HepG2 (cell line): ENCODE measurements at regions not wholly inside any gene's neighbourhood (a gene's known extent, or its start where the extent isn't known, plus 50 kb on each side); places are given as distances from the start of the nearest gene placed in this dataset.

ENCODE experiments used
- ZBTB21 ChIP-seq: sonication (generic); formaldehyde crosslinking; IDR thresholded peaks from 2 replicates; pipeline ENCODE4 v1.4.0; 2020; ENCODE audit warnings: missing genetic modification reagents
- ZNF674 ChIP-seq: sonication (generic); formaldehyde crosslinking; IDR thresholded peaks from 2 replicates; pipeline ENCODE4 v1.5.0; 2020; ENCODE audit warnings: low read depth, mild to moderate bottlenecking, missing genetic modification reagents
- ZNF776 ChIP-seq: sonication (generic); formaldehyde crosslinking; IDR thresholded peaks from 2 replicates; pipeline ENCODE4 v1.4.0; 2020; ENCODE audit warnings: mild to moderate bottlenecking, missing genetic modification reagents
- TF ChIP-seq, protein P1 (sequence below): IDR thresholded peaks from 2 replicates; pipeline ENCODE4 v1.6.1; 2016
- TF ChIP-seq, protein P2 (sequence below): sonication (generic); formaldehyde crosslinking; IDR thresholded peaks from 2 replicates; pipeline ENCODE4 v1.4.0; 2020; ENCODE audit warnings: missing genetic modification reagents
- TF ChIP-seq, protein P3 (sequence below): sonication (generic); formaldehyde crosslinking; IDR thresholded peaks from 2 replicates; pipeline ENCODE4 v1.5.0; 2020; ENCODE audit warnings: mild to moderate bottlenecking, missing genetic modification reagents, moderate library complexity

DNA sequence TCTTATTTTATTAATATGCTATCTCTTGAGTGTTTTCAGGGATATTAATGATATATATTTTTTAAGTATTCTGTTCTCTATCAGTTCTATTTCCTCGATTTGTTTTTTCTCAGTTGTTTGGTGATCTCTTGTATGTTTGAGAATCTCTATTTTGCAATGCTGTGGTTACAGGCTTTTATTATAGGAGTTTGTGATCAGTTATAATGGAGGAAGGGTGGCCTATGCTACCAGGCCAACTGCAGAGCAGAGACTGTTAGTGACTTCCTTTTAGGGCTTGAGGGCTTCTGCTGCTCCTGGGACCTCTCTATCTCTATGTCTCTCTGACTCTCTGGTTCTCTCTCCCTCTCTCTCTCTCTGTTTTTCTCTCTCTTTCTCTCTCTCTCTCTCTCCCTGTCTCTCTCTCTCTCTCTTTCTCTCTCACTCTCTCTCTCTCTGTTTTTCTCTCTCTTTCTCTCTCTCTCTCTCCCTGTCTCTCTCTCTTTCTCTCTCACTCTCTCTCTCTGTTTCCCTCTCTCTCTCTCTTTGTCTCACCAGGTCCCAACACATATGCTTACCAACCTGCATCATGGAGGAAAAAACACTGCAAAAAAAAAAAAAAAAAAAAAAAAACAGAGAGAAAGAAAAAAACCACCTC is 69.4 kb upstream of the CAV2 start:
- TF ChIP-seq, protein P1, sequence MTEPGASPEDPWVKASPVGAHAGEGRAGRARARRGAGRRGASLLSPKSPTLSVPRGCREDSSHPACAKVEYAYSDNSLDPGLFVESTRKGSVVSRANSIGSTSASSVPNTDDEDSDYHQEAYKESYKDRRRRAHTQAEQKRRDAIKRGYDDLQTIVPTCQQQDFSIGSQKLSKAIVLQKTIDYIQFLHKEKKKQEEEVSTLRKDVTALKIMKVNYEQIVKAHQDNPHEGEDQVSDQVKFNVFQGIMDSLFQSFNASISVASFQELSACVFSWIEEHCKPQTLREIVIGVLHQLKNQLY (CRISPR knock-in tag) = no peak
- TF ChIP-seq ZNF674 (CRISPR knock-in tag) (no peak), ZBTB21 (no peak), ZNF776 (no peak)
- TF ChIP-seq, protein P2, sequence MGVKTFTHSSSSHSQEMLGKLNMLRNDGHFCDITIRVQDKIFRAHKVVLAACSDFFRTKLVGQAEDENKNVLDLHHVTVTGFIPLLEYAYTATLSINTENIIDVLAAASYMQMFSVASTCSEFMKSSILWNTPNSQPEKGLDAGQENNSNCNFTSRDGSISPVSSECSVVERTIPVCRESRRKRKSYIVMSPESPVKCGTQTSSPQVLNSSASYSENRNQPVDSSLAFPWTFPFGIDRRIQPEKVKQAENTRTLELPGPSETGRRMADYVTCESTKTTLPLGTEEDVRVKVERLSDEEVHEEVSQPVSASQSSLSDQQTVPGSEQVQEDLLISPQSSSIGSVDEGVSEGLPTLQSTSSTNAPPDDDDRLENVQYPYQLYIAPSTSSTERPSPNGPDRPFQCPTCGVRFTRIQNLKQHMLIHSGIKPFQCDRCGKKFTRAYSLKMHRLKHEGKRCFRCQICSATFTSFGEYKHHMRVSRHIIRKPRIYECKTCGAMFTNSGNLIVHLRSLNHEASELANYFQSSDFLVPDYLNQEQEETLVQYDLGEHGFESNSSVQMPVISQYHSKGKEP (CRISPR knock-in tag) = no peak
- TF ChIP-seq, protein P3, sequence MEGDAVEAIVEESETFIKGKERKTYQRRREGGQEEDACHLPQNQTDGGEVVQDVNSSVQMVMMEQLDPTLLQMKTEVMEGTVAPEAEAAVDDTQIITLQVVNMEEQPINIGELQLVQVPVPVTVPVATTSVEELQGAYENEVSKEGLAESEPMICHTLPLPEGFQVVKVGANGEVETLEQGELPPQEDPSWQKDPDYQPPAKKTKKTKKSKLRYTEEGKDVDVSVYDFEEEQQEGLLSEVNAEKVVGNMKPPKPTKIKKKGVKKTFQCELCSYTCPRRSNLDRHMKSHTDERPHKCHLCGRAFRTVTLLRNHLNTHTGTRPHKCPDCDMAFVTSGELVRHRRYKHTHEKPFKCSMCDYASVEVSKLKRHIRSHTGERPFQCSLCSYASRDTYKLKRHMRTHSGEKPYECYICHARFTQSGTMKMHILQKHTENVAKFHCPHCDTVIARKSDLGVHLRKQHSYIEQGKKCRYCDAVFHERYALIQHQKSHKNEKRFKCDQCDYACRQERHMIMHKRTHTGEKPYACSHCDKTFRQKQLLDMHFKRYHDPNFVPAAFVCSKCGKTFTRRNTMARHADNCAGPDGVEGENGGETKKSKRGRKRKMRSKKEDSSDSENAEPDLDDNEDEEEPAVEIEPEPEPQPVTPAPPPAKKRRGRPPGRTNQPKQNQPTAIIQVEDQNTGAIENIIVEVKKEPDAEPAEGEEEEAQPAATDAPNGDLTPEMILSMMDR (CRISPR knock-in tag) = no peak
